Caco-2 (cell line): ENCODE measurements at regions not wholly inside any gene's neighbourhood (a gene's known extent, or its start where the extent isn't known, plus 50 kb on each side); places are given as distances from the start of the nearest gene placed in this dataset.
A peak's percentile ranks its signal among the peaks of the same experiment; 100 is the strongest.

Experiments used
- BruUV-seq: library from RNA; stranded (reverse); fragments of 400-500 nt; replicated peaks from 2 replicates; lab custom pipeline; 2021; lab: Mats Ljungman, UMichigan
- CTCF ChIA-PET: fragments of 300-600 bp; sonication (Branson Sonifier 250); formaldehyde crosslinking; loops from one replicate; lab custom pipeline; 2022; ENCODE audit warnings: antibody characterized with exemption; lab: Charles Lee
- POLR2A ChIA-PET: fragments of 300-600 bp; sonication (Branson Sonifier 250); formaldehyde crosslinking; loops from one replicate; lab custom pipeline; 2022; ENCODE audit warnings: antibody characterized with exemption; lab: Charles Lee
- DNase-seq, 2 experiments: peaks; one replicate each; pipeline versions ENCODE4 v3.0.0 to v3.0.0-alpha.2; 2020 to 2022
- H3K27me3 ChIP-seq: replicated peaks from 2 replicates; pipeline ENCODE4 v1.6.0; 2011; ENCODE audit warnings: low read length; ENCODE audit not compliant: control insufficient read depth, insufficient read depth
- H3K36me3 ChIP-seq: 2 replicates; pipeline ENCODE4 v1.5.1; 2011; ENCODE audit warnings: low read length; ENCODE audit not compliant: control insufficient read depth, insufficient read depth
- H3K4me1 ChIP-seq: fragments of 250-450 bp; sonication (Bioruptor Pico); 2 replicates; pipeline ENCODE4 v1.5.1; 2020; ENCODE audit warnings: mild to moderate bottlenecking
- H3K4me3 ChIP-seq: 2 replicates; pipeline ENCODE4 v1.5.1; 2011; ENCODE audit warnings: low read depth, mild to moderate bottlenecking, control low read depth, low read length
- H3K9me3 ChIP-seq: fragments of 250-450 bp; sonication (Bioruptor Pico); 2 replicates; pipeline ENCODE4 v1.5.1; 2020; ENCODE audit warnings: mild to moderate bottlenecking, moderate library complexity
- H3K27ac Mint-ChIP-seq: one replicate; pipeline ENCODE4 v1.8.0; 2022; ENCODE audit warnings: mixed read lengths; ENCODE audit not compliant: unreplicated experiment
- H3K27me3 Mint-ChIP-seq: one replicate; pipeline ENCODE4 v1.8.0; 2022; ENCODE audit warnings: mixed read lengths; ENCODE audit not compliant: insufficient read depth, unreplicated experiment
- H3K36me3 Mint-ChIP-seq: one replicate; pipeline ENCODE4 v1.8.0; 2022; ENCODE audit warnings: mild to moderate bottlenecking, mixed read lengths; ENCODE audit not compliant: insufficient read depth, unreplicated experiment
- H3K4me1 Mint-ChIP-seq: one replicate; pipeline ENCODE4 v1.8.0; 2022; ENCODE audit warnings: low read depth, mixed read lengths; ENCODE audit not compliant: unreplicated experiment
- H3K4me3 Mint-ChIP-seq: one replicate; pipeline ENCODE4 v1.8.0; 2022; ENCODE audit warnings: mild to moderate bottlenecking, moderate library complexity, mixed read lengths; ENCODE audit not compliant: unreplicated experiment
- H3K9me3 Mint-ChIP-seq: one replicate; pipeline ENCODE4 v1.8.0; 2022; ENCODE audit warnings: mixed read lengths; ENCODE audit not compliant: unreplicated experiment
- CTCF ChIP-seq, 2 experiments: fragments of 200-600 bp in 1 of 2; IDR thresholded peaks; 1 replicate in 1 of 2; 2 replicates in 1 of 2; pipeline versions ENCODE4 v1.5.1 to v1.8.0; 2011 to 2022; ENCODE audit warnings: antibody characterized with exemption in 1 of 2, control low read depth in 1 of 2, inconsistent platforms in 1 of 2, low read depth in 1 of 2, low read length in 1 of 2, mild to moderate bottlenecking in 1 of 2, moderate library complexity in 1 of 2; ENCODE audit not compliant: insufficient read depth in 1 of 2, severe bottlenecking in 1 of 2, unreplicated experiment in 1 of 2
- intact Hi-C: fragments of 100-400 bp; cut with micrococcal nuclease; formaldehyde crosslinking; loops from one replicate; pipeline ENCODE4 v1.10.0; 2022; ENCODE audit not compliant: unreplicated experiment

DNA sequence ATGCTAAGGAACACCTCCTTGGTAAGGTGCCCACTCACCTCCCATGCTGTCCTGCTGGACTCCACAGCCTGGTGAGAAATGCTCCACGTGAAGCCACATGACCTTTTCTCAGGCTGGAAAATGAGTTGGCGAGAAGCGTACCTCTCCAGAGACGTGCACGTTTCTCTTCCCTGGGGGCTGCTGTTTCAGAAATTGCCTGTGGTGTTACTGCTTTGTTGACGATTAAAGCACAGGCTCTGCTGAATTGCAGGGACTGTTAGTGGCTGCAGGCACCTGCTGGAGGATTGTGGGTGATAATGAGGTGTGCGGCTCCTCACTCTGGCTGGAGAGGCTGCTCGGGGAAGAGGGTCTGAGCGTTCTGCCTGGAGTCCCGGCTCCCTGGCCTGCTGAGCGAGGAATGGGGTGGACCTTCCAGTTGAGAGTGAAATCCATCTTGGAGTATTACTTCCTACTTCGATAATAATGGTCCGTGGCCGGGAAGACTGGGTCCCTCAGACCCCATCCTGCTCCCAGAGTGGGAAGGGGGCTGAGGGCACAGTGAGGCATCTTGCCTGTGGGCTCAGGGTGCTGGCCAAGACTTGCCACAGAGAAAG, 199.3 kb upstream of the HDAC4 start:
- Histone ChIP-seq H3K27me3 (no peaks in the 10 kb centered on the region), H3K36me3 (no peaks in the 10 kb centered on the region), H3K9me3 (no peaks in the 10 kb centered on the region), H3K4me1 (no peaks in the 10 kb centered on the region), H3K4me3 (no peak overlapping the region)
- Mint-ChIP-seq H3K27me3 (no peaks in the 10 kb centered on the region), H3K27ac (no peak overlapping the region), H3K9me3 (no peaks in the 10 kb centered on the region), H3K36me3 (no peaks in the 10 kb centered on the region), H3K4me3 (no peak overlapping the region), H3K4me1 (peaks cover 6% of the 10 kb centered on the region)
- BruUV-seq: no TSS peak
- intact Hi-C loops: no loop called here
- POLR2A ChIA-PET: no interaction called here
- no peak for TF ChIP-seq CTCF (IDR thresholded peaks at IDR 0.05; ENCODE audit: insufficient read depth in 1 of 2, low read depth in 1 of 2, low read length in 1 of 2, severe bottlenecking in 1 of 2, unreplicated experiment in 1 of 2)
- CTCF ChIA-PET: no interaction called here
- no peak for DNase-seq

DNA sequence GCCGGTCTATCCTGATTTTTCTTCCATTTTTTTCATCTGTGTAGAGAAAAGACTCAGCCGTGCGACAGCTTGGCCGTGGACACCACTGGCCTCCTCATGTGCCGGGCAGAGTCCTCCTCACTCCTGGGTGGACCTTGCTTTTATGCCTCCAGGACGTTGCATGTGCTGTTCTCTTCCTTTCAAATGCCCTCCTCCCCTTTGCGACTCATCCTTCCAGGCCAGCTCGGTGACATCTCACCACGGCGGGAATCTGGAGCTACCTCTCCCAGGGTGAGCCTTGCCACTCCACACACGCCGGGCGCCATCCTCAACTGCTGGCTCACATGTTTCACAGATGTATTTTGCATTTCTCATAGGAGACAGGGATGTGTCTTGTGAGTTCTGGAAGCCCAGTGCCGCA, 198.5 kb upstream of the HDAC4 start:
- intact Hi-C loops: no loop called here
- no TSS peak for BruUV-seq
- H3K4me3 Mint-ChIP-seq: peak overlapping the region; percentile 32
- H3K27me3 Mint-ChIP-seq: no peaks in the 10 kb centered on the region
- TF ChIP-seq CTCF (IDR thresholded peaks at IDR 0.05; ENCODE audit: insufficient read depth in 1 of 2, low read depth in 1 of 2, low read length in 1 of 2, severe bottlenecking in 1 of 2, unreplicated experiment in 1 of 2): no peak
- DNase-seq: no peak
- POLR2A ChIA-PET: no interaction called here
- no peaks in the 10 kb centered on the region for H3K36me3 ChIP-seq
- H3K27me3 ChIP-seq: no peaks in the 10 kb centered on the region
- no peaks in the 10 kb centered on the region for H3K36me3 Mint-ChIP-seq
- no peaks in the 10 kb centered on the region for H3K4me1 ChIP-seq
- H3K4me3 ChIP-seq: no peak overlapping the region
- CTCF ChIA-PET: no interaction called here
- H3K27ac Mint-ChIP-seq: no peak overlapping the region
- peaks cover 6% of the 10 kb centered on the region for H3K4me1 Mint-ChIP-seq
- no peaks in the 10 kb centered on the region for H3K9me3 Mint-ChIP-seq
- no peaks in the 10 kb centered on the region for H3K9me3 ChIP-seq

GRCh38 chr2:239598732-239599090, 197.9 kb upstream of the HDAC4 start:
- POLR2A ChIA-PET: no interaction called here
- no peak for TF ChIP-seq CTCF (IDR thresholded peaks at IDR 0.05; ENCODE audit: insufficient read depth in 1 of 2, low read depth in 1 of 2, low read length in 1 of 2, severe bottlenecking in 1 of 2, unreplicated experiment in 1 of 2)
- H3K4me3 Mint-ChIP-seq: no peak overlapping the region

More at GRCh38 chr2:239598732-239599090, 197.9 kb upstream of the HDAC4 start:
- Mint-ChIP-seq H3K36me3 (no peaks in the 10 kb centered on the region), H3K27ac (no peak overlapping the region), H3K9me3 (no peaks in the 10 kb centered on the region), H3K4me1 (peaks cover 6% of the 10 kb centered on the region), H3K27me3 (no peaks in the 10 kb centered on the region)
- Histone ChIP-seq H3K36me3 (no peaks in the 10 kb centered on the region), H3K9me3 (no peaks in the 10 kb centered on the region), H3K4me3 (no peak overlapping the region), H3K27me3 (no peaks in the 10 kb centered on the region), H3K4me1 (no peaks in the 10 kb centered on the region)
- no TSS peak for BruUV-seq
- DNase-seq: no peak
- intact Hi-C loops: no loop called here
- CTCF ChIA-PET: no interaction called here
